ENCODE measurements at regions not wholly inside any gene's neighbourhood (a gene's known extent, or its start where the extent isn't known, plus 50 kb on each side); places are given as distances from the start of the nearest gene placed in this dataset.

DNA sequence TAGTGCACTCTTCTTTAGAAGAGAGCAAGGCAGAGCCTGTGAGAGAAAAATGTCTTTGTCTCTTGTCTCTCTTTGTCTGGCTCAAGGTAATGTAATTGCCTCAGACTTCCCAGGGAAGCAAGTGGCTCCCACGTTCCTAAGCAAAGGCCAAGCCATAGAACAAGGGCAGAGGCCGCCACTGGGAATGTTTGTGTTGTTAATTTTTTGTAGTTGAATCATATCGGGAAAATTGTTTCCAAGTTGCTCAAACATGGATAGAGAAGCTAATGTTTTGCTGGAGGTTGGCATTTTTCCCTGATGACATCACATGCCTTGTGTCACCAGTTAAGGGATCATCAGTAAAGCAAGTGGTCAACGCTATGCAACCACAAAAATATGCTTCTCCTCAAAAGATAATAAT lies 211.5 kb upstream of the FOXA2 start:
- no peak for DNase-seq

DNA sequence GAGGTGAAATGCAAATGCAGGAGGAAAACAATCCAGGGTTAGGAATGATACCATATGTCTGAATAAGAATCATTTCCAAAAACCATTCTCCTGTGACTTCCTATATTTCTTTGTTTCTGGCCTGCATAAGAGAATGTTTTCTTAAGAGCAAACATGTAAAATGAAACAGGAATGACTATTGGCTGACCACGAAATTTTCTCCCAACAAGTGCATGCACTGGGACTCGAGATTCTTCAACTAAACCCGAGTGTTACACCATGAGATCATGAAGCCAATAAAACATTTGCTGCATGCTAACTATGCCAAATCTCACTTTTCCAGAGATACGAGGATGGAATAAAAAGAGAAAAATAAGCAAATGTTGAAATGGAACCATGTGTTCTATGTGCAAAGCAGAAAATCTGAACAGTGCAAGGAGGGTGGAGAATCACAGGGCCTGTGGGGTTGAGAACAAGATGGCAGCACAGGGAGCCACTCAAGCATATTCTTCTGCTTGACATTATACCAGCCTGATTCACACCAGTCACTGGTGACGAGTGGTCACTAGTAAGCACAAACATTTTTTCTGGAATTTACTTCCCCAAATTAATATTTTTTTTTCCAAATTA lies 212.2 kb upstream of the FOXA2 start:
- no peak for DNase-seq

- no peak for DNase-seq
These were observed 212.7 kb upstream of the FOXA2 start for GRCh38 chr20:22797103-22797502.

DNA sequence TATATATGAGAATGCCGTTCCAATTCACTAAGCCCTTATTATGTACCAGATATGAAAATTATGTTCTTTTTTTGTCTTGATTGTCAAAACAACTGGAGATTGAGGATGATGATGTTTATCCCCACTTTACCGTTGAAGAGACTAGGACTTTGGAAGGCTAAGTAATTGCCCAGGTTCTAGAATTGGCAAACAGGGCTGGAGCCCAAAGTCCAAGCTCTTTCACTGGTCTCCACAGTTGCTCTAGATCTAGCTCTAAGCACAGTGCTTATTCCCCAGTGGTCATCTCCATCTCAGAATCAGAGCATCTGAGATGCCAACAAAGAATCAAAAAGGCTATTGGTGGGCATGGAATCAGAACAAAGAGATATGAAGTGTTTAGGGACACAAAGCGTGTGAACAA lies 215.3 kb upstream of the FOXA2 start:
- no peak for DNase-seq

DNA sequence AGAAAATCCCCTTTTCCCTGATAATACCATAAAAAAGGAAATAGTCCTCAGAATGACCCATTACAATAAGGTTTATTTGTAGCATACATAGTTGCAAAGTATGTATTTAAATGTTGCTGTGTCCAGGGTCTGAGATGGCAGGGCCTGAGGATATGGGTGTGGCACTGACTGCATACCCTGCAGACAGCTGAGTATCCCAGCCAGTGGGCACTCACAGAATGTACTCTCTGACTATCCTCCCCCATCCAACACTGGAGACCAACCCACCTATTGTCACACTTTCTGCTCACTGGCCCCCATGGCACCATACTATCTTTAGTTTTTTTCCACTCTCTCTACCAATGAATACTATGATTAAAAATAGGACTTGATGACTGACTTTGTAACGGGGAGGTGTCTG lies 215.8 kb upstream of the FOXA2 start:
- DNase-seq = no peak

GRCh38 chr20:22801528-22801927 lies 217.2 kb upstream of the FOXA2 start:
- DNase-seq = no peak

DNA sequence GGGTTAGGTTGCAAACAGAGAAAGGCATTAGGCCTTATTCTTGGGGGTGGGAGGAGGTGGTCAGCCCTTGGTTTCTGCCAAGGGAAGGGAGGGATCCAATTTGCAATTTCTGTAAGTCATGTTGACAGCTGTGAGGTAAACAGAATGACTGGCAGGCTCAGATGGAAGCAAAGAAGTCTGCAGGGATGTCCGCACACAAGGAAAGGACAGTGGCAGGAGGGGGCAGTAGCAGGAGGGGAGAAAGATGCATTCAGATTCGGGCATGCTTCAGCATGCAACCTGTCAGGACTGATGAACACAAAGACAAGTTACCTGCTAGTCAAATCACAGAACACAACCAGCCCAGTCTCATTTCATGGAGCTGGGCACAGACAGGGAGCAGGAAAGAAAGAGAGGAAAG lies 217.9 kb upstream of the FOXA2 start:
- DNase-seq = no peak

GRCh38 chr20:22805219-22805618 lies 220.8 kb upstream of the FOXA2 start:
- DNase-seq = no peak

- DNase-seq = no peak
These were observed 221.6 kb upstream of the FOXA2 start for GRCh38 chr20:22805996-22806395.

DNA sequence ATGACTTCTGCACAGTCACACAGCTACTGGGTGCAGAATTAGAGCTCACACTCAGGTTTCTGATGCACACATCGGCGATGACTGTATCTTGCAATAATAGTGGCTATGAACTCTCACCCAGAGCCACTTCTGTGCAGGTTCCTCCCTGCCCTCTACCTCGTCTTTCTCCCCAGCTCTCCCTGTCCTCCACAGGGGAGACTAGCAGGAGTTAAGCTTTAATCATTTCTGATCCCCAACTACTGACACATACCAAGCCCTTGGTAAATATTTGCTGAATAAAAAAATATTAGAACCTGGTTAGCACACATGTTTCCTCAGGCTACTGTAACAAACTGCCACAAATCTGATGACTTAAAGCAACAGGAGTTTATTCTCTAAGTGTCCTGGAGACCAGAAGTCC lies 222.7 kb upstream of the FOXA2 start:
- no peak for DNase-seq

GRCh38 chr20:22807646-22808244 lies 223.4 kb upstream of the FOXA2 start:
- DNase-seq = no peak

DNA sequence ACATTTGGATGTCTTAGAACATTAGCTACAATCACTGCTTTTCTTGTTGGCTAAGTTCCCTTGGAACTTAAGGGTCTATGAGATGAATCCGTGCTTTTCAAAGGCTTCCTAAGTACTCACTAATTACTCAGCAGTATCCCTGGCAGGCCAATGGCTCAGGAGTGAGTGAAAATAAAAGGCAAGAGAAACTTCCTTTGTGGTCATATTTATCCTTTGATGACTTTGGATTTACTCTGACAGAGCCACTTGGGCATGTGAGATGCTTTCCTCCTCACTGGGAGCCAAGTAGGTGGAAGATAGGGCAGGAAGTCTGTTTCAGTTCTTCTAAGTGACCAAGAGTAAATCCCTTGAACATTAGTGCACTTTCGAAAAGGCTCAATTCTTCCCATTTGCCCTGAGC lies 224.3 kb upstream of the FOXA2 start:
- no peak for DNase-seq

DNA sequence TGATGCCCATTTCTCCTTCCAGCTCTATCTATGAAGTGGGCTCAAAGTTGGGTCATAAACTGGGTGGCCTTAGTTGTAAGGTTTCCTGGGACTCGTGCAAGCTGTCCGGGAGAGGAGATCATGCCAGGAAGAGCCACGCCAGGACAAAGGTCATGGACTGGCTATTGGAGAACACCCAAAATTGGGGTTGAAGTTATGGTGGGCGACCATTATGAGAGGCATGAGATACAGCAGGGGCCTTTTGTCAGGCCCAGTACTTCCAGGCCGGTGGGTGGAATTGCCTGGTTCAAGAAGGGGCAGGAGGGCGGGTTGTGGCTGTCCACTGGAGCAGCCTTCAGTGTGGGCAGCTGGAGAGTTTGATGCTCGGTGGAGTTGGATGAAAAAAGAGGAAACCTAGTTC lies 225.1 kb upstream of the SSTR4 start:
- DNase-seq = no peak

- DNase-seq = no peak
These were observed 224.2 kb upstream of the SSTR4 start for GRCh38 chr20:22810626-22811569.

GRCh38 chr20:22814471-22815205 lies 220.5 kb upstream of the SSTR4 start:
- no peak for DNase-seq

DNA sequence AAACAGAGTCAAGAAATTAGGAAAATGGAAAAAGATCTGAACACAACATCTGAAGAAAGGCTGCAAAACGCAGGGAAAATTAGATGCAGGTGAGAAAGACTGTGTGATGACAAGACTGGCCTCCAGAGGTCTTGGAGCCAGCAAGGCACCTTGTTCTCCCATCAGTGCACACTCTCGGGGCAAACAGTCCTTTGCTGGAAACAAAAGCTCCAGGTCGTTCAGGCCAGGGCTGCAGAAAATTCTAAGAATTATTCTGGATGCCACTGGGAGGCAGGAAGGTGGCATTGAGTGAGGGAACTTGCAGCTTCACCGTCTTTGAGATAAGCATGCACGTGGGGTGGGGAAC lies 219.9 kb upstream of the SSTR4 start:
- no peak for DNase-seq

DNA sequence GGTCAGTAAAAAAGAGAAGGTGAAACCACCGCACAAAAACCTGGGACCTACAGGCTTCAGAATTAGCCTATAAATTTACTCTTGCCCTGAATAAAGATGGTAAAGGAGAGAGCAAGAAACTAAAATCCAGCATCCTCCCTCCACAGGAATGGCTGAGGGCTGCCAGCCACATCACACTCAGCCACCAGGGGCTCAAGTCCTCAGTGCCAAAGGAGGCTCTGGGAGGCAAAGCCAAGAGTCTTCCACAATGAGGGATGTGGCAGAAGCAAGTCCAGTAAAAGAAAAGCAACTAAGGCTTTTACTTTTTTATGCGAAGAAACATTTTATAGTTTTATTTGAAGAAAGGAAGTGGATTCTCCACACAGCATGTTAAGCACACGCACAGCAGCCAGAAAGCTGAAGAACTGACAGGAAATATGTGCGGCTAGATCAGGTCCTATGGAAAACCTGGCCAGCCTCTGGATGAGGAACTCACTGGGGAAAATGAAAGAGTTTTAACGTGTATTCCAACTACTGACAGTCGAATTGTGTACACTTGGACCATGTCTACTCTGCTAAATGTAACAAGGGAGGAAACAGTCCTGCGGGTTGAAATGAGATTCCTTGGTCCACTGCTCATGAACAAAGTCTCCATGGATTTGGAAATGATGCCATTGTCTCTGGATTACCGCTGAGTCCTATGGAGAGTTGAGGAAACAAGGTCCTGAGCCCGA lies 219.4 kb upstream of the SSTR4 start:
- DNase-seq = no peak

GRCh38 chr20:22818636-22819035 lies 216.5 kb upstream of the SSTR4 start:
- DNase-seq = no peak

GRCh38 chr20:22819112-22819511 lies 216.0 kb upstream of the SSTR4 start:
- no peak for DNase-seq

DNA sequence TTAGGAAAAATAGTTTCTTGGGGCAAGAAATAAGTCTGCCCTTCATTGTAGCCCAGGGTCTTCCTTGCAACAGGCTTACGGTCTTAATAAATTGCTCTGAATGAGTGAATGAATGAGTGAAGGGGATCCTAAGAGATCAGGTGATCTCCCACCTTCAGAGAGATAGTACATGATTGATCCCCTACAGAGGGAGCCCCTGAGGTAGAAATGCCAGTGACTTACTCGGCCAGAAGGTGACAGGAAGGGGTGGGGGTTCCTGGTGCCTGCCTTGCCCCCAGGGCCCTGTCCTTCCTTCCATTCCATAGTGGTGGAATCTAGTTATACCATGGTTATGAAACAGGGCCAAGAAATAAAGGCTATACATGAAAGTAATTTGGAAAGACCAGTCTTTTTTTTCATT lies 215.3 kb upstream of the SSTR4 start:
- no peak for DNase-seq

DNA sequence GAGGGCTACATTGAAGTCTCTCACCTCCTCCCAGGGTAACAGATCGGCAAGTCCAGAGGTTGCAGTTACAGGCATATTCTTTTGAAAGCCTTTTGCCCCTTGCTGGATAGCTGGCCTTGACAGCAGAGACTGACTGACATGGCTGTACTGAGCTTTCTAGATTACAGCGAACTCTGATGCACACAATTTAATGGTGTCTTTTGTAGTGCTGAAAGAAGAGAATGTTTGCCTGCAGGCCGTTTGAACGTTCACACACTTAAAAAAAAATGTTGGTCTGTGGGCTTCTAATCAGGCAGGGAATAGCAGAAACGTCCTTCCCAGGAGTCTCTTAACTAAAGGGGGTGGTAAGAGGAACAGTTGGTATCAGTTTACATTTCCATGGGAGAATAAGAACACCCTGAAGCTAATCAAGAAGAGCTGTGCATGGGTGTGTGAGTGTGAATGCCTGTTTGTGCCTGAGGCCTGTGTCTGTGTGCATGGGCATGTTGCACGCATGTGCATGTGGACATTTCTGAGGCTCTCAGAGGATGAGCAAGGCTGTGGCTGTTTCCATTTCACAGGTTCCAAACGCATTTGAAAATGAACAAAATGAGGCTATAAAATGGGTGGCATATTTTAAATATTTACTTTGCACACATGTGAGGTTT lies 213.9 kb upstream of the SSTR4 start:
- no peak for DNase-seq

DNA sequence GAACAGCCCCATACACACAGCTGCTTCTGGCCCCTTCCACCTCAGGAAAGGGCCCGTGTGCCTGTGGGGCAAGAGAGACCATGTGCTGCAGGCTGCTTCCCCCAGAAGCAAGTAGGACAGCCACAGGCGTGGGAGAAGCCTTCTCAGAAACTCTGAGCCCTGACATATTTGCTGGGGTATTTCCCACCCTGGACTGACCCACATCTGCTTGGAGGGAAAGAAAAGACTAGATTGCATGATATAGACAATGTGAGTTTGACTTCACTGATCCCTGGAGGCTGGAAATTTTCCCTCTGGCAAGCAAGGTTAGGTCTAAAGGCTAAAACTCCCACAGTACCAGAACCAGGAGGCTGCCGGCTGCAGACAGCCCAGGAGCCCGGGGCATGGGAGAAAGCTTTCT lies 213.3 kb upstream of the SSTR4 start:
- DNase-seq = no peak
